Heart left ventricle (tissue), 16 donors: ENCODE measurements at regions not wholly inside any gene's neighbourhood (a gene's known extent, or its start where the extent isn't known, plus 50 kb on each side); places are given as distances from the start of the nearest gene placed in this dataset.

Experiments
- ATAC-seq, 4 donors: fragments of 200-7000 bp; cut with Tn5 transposase; one replicate each; pipeline ENCODE4 v1.9.1; 2020 to 2022; ENCODE audit warnings: moderate library complexity in 4 of 4, mild to moderate bottlenecking in 3 of 4, moderate number of reproducible peaks in 1 of 4
- DNase-seq, 5 donors: peaks; one replicate each; pipeline ENCODE4 v3.0.0-alpha.2; 2020
- H3K27ac ChIP-seq, 12 donors: fragments of 200-600 bp; sonication (generic) in 4 of 12; one replicate each; pipeline versions ENCODE4 v1.5.0 to v1.8.0; 2016 to 2022; ENCODE audit warnings: mild to moderate bottlenecking in 2 of 12
- H3K27me3 ChIP-seq, 9 donors: fragments of 200-600 bp; sonication (generic) in 2 of 9; one replicate each; pipeline versions ENCODE4 v1.5.1 to v1.8.0; 2016 to 2022; ENCODE audit warnings: mild to moderate bottlenecking in 3 of 9
- H3K36me3 ChIP-seq, 9 donors: fragments of 200-600 bp; sonication (generic) in 2 of 9; one replicate each; pipeline versions ENCODE4 v1.5.0 to v1.8.0; 2018 to 2022; ENCODE audit warnings: mild to moderate bottlenecking in 2 of 9
- H3K4me1 ChIP-seq, 12 donors: fragments of 200-600 bp; sonication (generic) in 4 of 12; one replicate each; pipeline versions ENCODE4 v1.5.0 to v1.8.0; 2016 to 2022; ENCODE audit warnings: mild to moderate bottlenecking in 3 of 12
- H3K4me3 ChIP-seq, 12 donors: fragments of 200-600 bp; sonication (generic) in 4 of 12; one replicate each; pipeline versions ENCODE4 v1.5.0 to v1.8.0; 2017 to 2022; ENCODE audit warnings: mild to moderate bottlenecking in 9 of 12, moderate library complexity in 4 of 12
- H3K9me3 ChIP-seq, 12 donors: fragments of 200-600 bp; sonication (generic) in 4 of 12; one replicate each; pipeline versions ENCODE4 v1.5.0 to v1.8.0; 2016 to 2022; ENCODE audit warnings: mild to moderate bottlenecking in 1 of 12
- POLR2A ChIP-seq, 2 donors: fragments of 450-650 bp; IDR thresholded peaks; one replicate each; pipeline ENCODE4 v1.6.1; 2017; ENCODE audit warnings: antibody characterized with exemption in 2 of 2, mild to moderate bottlenecking in 2 of 2, moderate library complexity in 2 of 2
- WGBS, 4 donors: extraction: QIAGEN DNeasy Blood & Tissue Kit in 2 of 4; methylation state at CpG; one replicate each; pipeline versions ENCODE4 v1.1.5 to v1.1.7; 2013 to 2018; 5-methylcytosine and 5-hydroxymethylcytosine counted together
- intact Hi-C, 10 donors: fragments of 100-400 bp; cut with DNase I; formaldehyde crosslinking; loops; one replicate each; pipeline versions ENCODE4 v1.11.1 to v1.14.2; 2022
- TF ChIP-seq, protein P1 (sequence below), 12 donors: fragments of 200-600 bp; sonication (generic) in 4 of 12; IDR thresholded peaks; one replicate each; pipeline versions ENCODE4 v1.5.0 to v1.8.0; 2018 to 2022; ENCODE audit warnings: antibody characterized with exemption in 12 of 12, mild to moderate bottlenecking in 5 of 12
- donor health status: ischemic (EF 13 %, LVEDD 7.1; RV severe dilation, severe dysfunction).
- donor health status: healthy with polysubstance abuse.
- donor health status: DM: no; HTN: yes; CAD: no.
- donor health status: DM: no; HTN: no; CAD: no.
- donor health status: ischemic (EF 25% LVEDD 6.9; RV normal size, moderate dysfunction).
- donor health status: ischemic (EF 25% LVEDD 5.7; RV mildly dilated, moderate dysfunction).
- donor health status: healthy.
- donor health status: DM: yes; HTN: yes; CAD: no.
- donor health status: ischemic (EF 35%, LVEDD 5.7; RV mildly dilated, moderate dysfunction).
- donor health status: nonischemic (EF 11% LVEDD 7.7; RV severe dilation, severe dysfunction).
- donor health status: DM: yes; HTN: yes; CAD: no.
- donor health status: PGD.
- donor health status: ischemic (EF 29% LVEDD 5.4; RV normal size, mild dysfunction).
- donor health status: nonischemic (EF 23%, LVEDD 6.1; RV moderate dilation, normal function).

DNA sequence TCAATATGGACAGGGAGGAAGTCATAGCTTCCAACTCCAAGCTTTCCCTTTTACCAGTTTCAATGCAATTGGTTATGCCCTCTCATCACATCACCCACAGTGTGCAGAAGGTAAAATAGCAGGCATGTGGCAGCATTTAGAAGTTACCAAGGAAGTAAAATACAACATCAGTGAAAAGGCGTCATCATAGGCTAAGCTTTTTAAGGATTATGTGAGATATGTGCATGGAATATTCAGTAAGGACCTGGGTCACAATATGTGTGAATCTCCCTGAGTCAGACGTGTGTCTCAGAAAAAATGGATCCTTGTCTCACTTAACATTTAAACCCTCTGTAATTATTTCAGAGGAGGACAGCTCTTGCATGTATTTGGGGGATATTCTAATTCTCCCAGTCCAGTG lies 522.8 kb upstream of the POM121L12 start:
- DNase-seq (no peak), ATAC-seq (no peak)

DNA sequence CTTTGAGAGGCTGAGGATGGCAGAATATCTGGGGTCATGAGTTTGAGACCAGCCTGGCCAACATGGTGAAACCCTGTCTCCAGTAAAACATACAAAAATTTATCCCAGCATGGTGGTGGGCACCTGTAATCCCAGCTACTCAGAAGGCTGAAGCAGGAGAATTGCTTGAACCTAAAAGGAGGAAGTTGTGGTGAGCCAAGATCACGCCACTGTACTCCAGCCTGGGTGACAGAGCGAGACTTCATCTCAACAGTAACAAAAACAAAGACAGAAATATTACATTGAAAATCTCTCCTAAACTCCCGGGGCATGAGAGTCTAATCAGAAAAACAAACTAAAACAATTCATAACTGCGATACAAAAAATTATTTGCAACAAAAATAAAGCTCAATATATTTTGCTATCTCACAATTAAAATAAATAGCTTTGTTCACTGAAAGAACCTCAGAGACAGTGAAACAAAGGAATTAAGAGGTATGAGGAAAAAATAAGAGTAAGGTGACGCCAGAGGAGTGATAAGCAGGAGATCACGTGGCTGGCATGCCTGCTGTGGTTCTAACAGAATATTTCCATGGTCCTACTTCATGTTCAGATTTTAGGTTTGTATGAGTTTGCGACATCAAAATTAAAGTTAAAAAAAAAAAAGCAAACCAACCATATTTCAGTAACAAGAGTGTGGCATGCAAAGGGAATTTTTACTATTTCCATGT lies 527.7 kb upstream of the POM121L12 start:
- H3K27me3 ChIP-seq, result no peaks in the 10 kb centered on the region
- TF ChIP-seq, protein P1, sequence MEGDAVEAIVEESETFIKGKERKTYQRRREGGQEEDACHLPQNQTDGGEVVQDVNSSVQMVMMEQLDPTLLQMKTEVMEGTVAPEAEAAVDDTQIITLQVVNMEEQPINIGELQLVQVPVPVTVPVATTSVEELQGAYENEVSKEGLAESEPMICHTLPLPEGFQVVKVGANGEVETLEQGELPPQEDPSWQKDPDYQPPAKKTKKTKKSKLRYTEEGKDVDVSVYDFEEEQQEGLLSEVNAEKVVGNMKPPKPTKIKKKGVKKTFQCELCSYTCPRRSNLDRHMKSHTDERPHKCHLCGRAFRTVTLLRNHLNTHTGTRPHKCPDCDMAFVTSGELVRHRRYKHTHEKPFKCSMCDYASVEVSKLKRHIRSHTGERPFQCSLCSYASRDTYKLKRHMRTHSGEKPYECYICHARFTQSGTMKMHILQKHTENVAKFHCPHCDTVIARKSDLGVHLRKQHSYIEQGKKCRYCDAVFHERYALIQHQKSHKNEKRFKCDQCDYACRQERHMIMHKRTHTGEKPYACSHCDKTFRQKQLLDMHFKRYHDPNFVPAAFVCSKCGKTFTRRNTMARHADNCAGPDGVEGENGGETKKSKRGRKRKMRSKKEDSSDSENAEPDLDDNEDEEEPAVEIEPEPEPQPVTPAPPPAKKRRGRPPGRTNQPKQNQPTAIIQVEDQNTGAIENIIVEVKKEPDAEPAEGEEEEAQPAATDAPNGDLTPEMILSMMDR (IDR thresholded peaks at IDR 0.05), result no peak
- TF ChIP-seq POLR2A (IDR thresholded peaks at IDR 0.05), result no peak
- ATAC-seq (no peak), DNase-seq (no peak)
- no peaks in the 10 kb centered on the region for H3K36me3 ChIP-seq
- H3K9me3 ChIP-seq, result peaks cover 0 to 3% (median 0%) of the 10 kb centered on the region in 12 donors
- no peak overlapping the region for H3K27ac ChIP-seq
- H3K4me3 ChIP-seq, result no peak overlapping the region
- intact Hi-C loops, result no loop called here
- no peaks in the 10 kb centered on the region for H3K4me1 ChIP-seq
- WGBS, 4 donors, result 58 to 65% (median 62%) methylated on average over 7 of the region's 7 CpGs

More for the DNA sequence above, 522.8 kb upstream of the POM121L12 start:
- H3K27ac ChIP-seq, result no peak overlapping the region
- TF ChIP-seq, protein P1 (IDR thresholded peaks at IDR 0.05), result no peak
- TF ChIP-seq POLR2A (IDR thresholded peaks at IDR 0.05), result no peak
- H3K4me1 ChIP-seq, result no peaks in the 10 kb centered on the region
- no peaks in the 10 kb centered on the region for H3K27me3 ChIP-seq
- WGBS, 4 donors, result 70 to 85% (median 78%) methylated on average over 2 of the region's 2 CpGs
- no peak overlapping the region for H3K4me3 ChIP-seq
- no peaks in the 10 kb centered on the region for H3K36me3 ChIP-seq
- intact Hi-C loops, result no loop called here
- peaks cover 0 to 21% (median 6%) of the 10 kb centered on the region in 12 donors for H3K9me3 ChIP-seq

DNA sequence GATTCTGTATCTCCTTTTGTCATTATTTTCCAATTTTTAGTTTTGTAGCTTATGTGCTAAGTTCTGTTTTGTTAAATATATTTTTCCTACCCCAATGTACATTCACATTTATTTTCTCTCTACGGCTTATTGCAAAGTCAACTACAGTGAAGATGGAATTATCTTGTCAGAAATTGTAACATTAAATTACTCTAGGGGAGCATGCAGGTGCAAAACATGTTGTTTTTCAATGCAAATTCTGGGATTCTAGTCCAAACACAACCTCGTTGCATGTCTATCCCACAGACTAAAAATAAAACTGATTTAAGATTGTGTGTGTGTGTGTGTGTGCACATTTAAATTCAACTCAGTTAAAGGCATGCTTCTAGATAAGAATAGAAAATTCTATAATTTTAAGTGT lies 529.1 kb upstream of the POM121L12 start:
- Histone ChIP-seq H3K4me3 (no peak overlapping the region), H3K4me1 (no peaks in the 10 kb centered on the region), H3K9me3 (peaks cover 0 to 3% (median 0%) of the 10 kb centered on the region in 12 donors), H3K27me3 (no peaks in the 10 kb centered on the region), H3K27ac (no peak overlapping the region), H3K36me3 (no peaks in the 10 kb centered on the region)
- no peak for ATAC-seq
- intact Hi-C loops, result no loop called here
- DNase-seq, result no peak
- TF ChIP-seq, protein P1 (IDR thresholded peaks at IDR 0.05), result no peak
- no peak for TF ChIP-seq POLR2A (IDR thresholded peaks at IDR 0.05)
- WGBS, 4 donors, result 5 to 32% (median 17%) methylated on average over 2 of the region's 2 CpGs

DNA sequence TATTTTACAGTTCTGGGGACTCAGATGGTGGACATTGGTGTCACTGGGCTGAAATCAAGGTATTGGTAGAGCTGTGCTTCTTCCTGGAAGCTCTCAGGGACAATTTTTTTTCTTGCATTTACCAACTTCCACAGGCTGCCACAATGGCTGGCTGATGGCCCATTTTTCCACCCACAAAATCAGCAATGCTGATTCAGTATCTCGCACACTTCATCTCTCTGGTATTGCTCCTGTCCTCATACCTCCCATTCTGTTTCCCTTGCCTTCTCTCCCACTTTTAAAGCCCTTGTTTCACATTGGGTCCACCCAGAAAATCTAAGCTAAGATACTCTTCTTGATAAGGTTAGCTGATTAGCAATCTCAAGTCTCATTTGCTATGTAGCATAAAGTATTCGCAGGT lies 530.9 kb upstream of the POM121L12 start:
- no peak for ATAC-seq
- no peaks in the 10 kb centered on the region for H3K9me3 ChIP-seq
- no peaks in the 10 kb centered on the region for H3K4me1 ChIP-seq
- H3K36me3 ChIP-seq, result no peaks in the 10 kb centered on the region
- intact Hi-C loops, result no loop called here
- H3K27ac ChIP-seq, result no peak overlapping the region
- DNase-seq, result no peak
- TF ChIP-seq POLR2A (IDR thresholded peaks at IDR 0.05), result no peak
- TF ChIP-seq, protein P1 (IDR thresholded peaks at IDR 0.05), result no peak
- 75 to 81% (median 78%) methylated on average over 2 of the region's 2 CpGs for WGBS, 4 donors
- no peak overlapping the region for H3K4me3 ChIP-seq
- no peaks in the 10 kb centered on the region for H3K27me3 ChIP-seq
